Brain microvascular endothelial cell (primary cell): ENCODE measurements at regions not wholly inside any gene's neighbourhood (a gene's known extent, or its start where the extent isn't known, plus 50 kb on each side); places are given as distances from the start of the nearest gene placed in this dataset.
A peak's percentile ranks its signal among the peaks of the same experiment; 100 is the strongest.

ENCODE experiments used
- DNase-seq: peaks from one replicate; pipeline ENCODE4 v3.0.0-alpha.2; 2020
- H3K27ac ChIP-seq: fragments of 250-450 bp; sonication (Bioruptor Pico); 2 replicates; pipeline ENCODE4 v1.5.1; 2020; ENCODE audit warnings: mild to moderate bottlenecking, moderate library complexity
- H3K27me3 ChIP-seq: fragments of 250-450 bp; sonication (Bioruptor Pico); replicated peaks from 2 replicates; pipeline ENCODE4 v1.5.1; 2020; ENCODE audit warnings: mild to moderate bottlenecking
- H3K36me3 ChIP-seq: fragments of 250-450 bp; sonication (Bioruptor Pico); replicated peaks from 2 replicates; pipeline ENCODE4 v1.5.1; 2020; ENCODE audit warnings: mild to moderate bottlenecking
- H3K4me3 ChIP-seq: 2 replicates; pipeline ENCODE4 v1.5.1; 2011; ENCODE audit warnings: low read depth, mild to moderate bottlenecking, control low read depth, low read length, moderate library complexity
- in situ Hi-C: cut with HindIII; loops from 2 replicates; pipeline ENCODE4 v1.10.0; 2017; ENCODE audit warnings: low sequenced_read_pairs, low pct_ligation_motif_present
- TF ChIP-seq, protein P1 (sequence below): IDR thresholded peaks from 2 replicates; pipeline ENCODE4 v1.5.1; 2011; ENCODE audit warnings: low read depth, mild to moderate bottlenecking, moderate library complexity, low read length, control low read depth, inconsistent platforms; ENCODE audit errors: missing control alignments

DNA sequence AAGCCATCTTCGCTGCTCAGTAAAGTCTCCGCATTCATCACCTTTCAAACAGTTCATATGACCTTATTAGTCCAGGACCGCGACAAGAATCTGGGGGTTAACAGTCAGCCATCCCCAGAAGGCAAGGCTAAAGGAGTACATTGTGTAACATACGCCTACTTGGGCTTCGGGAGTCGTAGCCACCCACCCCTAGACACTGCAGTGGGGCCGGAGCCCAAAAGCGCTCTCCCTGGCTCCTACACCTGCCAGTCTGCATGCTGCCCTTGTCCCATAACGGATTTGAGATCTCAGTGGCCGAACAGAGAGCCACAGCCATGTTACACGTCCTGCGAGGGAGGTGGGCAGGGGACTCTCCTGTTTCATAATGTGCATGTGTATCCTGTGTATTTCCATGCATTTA is 1405.5 kb downstream of the GRIK2 start:
- in situ Hi-C loops = no loop called here
- H3K4me3 ChIP-seq = peak overlapping the region; percentile 54
- H3K27ac ChIP-seq = no peak overlapping the region
- DNase-seq = no peak
- TF ChIP-seq, protein P1, sequence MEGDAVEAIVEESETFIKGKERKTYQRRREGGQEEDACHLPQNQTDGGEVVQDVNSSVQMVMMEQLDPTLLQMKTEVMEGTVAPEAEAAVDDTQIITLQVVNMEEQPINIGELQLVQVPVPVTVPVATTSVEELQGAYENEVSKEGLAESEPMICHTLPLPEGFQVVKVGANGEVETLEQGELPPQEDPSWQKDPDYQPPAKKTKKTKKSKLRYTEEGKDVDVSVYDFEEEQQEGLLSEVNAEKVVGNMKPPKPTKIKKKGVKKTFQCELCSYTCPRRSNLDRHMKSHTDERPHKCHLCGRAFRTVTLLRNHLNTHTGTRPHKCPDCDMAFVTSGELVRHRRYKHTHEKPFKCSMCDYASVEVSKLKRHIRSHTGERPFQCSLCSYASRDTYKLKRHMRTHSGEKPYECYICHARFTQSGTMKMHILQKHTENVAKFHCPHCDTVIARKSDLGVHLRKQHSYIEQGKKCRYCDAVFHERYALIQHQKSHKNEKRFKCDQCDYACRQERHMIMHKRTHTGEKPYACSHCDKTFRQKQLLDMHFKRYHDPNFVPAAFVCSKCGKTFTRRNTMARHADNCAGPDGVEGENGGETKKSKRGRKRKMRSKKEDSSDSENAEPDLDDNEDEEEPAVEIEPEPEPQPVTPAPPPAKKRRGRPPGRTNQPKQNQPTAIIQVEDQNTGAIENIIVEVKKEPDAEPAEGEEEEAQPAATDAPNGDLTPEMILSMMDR = no peak
- H3K36me3 ChIP-seq = no peaks in the 10 kb centered on the region
- H3K27me3 ChIP-seq = no peaks in the 10 kb centered on the region

- Histone ChIP-seq H3K27ac (no peak overlapping the region), H3K36me3 (no peaks in the 10 kb centered on the region), H3K27me3 (no peaks in the 10 kb centered on the region), H3K4me3 (peak overlapping the region; percentile 54)
- DNase-seq = no peak
- in situ Hi-C loops = no loop called here
- TF ChIP-seq, protein P1 = peak; percentile 78
Observed at GRCh38 chr6:102798636-102799035, 1405.1 kb downstream of the GRIK2 start.

DNA sequence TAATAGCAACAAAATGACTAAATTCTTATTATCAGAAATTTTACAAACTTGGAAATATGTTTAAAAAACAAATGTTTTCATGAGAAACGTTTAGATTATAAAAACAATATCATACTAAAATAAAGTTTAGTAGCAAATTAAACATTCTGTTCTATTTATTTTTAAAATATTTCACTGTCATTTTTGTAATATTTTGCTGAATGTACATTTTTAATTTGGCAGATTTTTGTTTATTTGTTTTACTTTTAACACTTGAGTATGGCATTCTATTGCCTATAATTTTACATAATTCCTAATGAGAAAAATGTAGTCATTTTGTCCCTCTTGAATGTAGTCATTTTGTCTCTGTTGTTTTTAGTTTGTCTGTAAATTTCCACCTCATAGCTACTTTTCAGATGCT is 1400.2 kb downstream of the GRIK2 start:
- in situ Hi-C loops = no loop called here
- no peaks in the 10 kb centered on the region for H3K36me3 ChIP-seq
- TF ChIP-seq, protein P1 = no peak
- no peak for DNase-seq
- H3K27ac ChIP-seq = no peak overlapping the region
- H3K27me3 ChIP-seq = no peaks in the 10 kb centered on the region
- H3K4me3 ChIP-seq = no peak overlapping the region

GRCh38 chr6:102774326-102774725 is 1380.8 kb downstream of the GRIK2 start:
- TF ChIP-seq, protein P1 = no peak

DNA sequence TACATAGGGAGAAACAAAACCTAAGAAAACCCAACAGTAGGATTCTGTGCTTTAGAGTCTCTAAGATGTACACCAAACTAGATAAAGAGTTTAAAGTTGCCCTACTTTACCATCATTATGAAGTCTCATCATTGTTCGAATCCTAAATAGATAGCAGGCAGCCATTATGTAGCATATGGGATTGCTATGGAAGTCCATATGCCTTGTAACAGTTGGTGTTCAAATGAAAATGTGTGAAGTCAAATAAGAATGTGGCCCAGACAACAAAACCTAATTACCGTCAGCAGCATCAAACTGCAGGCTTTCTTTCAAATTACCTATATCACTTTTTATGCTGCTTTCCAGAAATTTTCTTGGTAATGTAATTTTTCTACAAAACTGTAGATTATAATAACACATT is 1380.1 kb downstream of the GRIK2 start:
- in situ Hi-C loops = no loop called here
- no peak for DNase-seq
- H3K4me3 ChIP-seq = no peak overlapping the region

More at GRCh38 chr6:102774326-102774725, 1380.8 kb downstream of the GRIK2 start:
- no peak overlapping the region for H3K4me3 ChIP-seq
- no peaks in the 10 kb centered on the region for H3K27me3 ChIP-seq
- H3K36me3 ChIP-seq = no peaks in the 10 kb centered on the region
- in situ Hi-C loops = no loop called here
- H3K27ac ChIP-seq = no peak overlapping the region
- no peak for DNase-seq

DNA sequence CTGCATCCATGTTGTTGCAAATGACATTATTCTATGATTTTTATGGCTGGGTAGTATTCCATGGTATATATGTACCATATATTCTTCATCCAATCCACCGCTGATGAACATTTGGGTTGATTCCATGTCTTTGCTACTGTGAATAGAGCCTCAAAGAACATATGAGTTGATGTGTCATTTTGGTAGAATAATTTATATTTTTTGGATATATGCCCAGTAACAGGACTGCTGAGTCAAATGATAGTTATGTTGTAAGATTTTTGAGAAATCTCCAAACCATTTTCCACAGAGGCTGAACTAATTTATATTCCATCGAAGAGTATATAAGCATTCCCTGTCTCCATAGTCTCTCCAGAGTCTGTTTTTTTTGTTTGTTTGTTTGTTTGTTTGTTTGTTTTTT is 1373.5 kb downstream of the GRIK2 start:
- Histone ChIP-seq H3K36me3 (no peaks in the 10 kb centered on the region), H3K4me3 (no peak overlapping the region), H3K27ac (no peak overlapping the region), H3K27me3 (no peaks in the 10 kb centered on the region)
- TF ChIP-seq, protein P1 = no peak
- in situ Hi-C loops = no loop called here
- peak; percentile 27 for DNase-seq

More for the DNA sequence above, 1380.1 kb downstream of the GRIK2 start:
- Histone ChIP-seq H3K27ac (no peak overlapping the region), H3K27me3 (no peaks in the 10 kb centered on the region), H3K36me3 (no peaks in the 10 kb centered on the region)
- TF ChIP-seq, protein P1 = no peak
